SK-N-MC (cell line): ENCODE measurements at regions not wholly inside any gene's neighbourhood (a gene's known extent, or its start where the extent isn't known, plus 50 kb on each side); places are given as distances from the start of the nearest gene placed in this dataset.

Experiments used
- DNase-seq: peaks from one replicate; pipeline ENCODE4 v3.0.0-alpha.2; 2011; ENCODE audit warnings: low read depth, low spot score
- H3K27ac ChIP-seq: fragments of 200-600 bp; sonication (generic); 2 replicates; pipeline ENCODE4 v1.5.1; 2016; ENCODE audit warnings: mixed run types
- H3K36me3 ChIP-seq: fragments of 200-600 bp; sonication (generic); 2 replicates; pipeline ENCODE4 v1.6.1; 2017; ENCODE audit warnings: antibody characterized with exemption, low read length, mixed read lengths; ENCODE audit not compliant: insufficient read depth
- H3K4me3 ChIP-seq: fragments of 200-600 bp; sonication (generic); 2 replicates; pipeline ENCODE4 v1.5.1; 2016
- H3K9ac ChIP-seq: fragments of 200-600 bp; sonication (generic); 2 replicates; pipeline ENCODE4 v1.8.0; 2017; ENCODE audit warnings: mixed run types, mixed read lengths; ENCODE audit not compliant: insufficient read length
- H3K9me3 ChIP-seq: fragments of 200-600 bp; sonication (generic); 2 replicates; pipeline ENCODE4 v1.6.1; 2017; ENCODE audit warnings: low read depth, mild to moderate bottlenecking, antibody characterized with exemption, low read length, moderate library complexity, mixed read lengths
- EZH2 ChIP-seq: fragments of 200-600 bp; sonication (generic); IDR thresholded peaks from one replicate; pipeline ENCODE4 v1.6.1; 2017; ENCODE audit warnings: antibody characterized with exemption
- FOXP2 ChIP-seq: optimal IDR thresholded peaks from 2 replicates; pipeline ENCODE3; 2011; ENCODE audit warnings: mild to moderate bottlenecking, moderate library complexity; ENCODE audit not compliant: insufficient read depth; ENCODE audit errors: extremely low read length, control extremely low read depth
- POLR2AphosphoS5 ChIP-seq: IDR thresholded peaks from 2 replicates; pipeline ENCODE4 v1.6.1; 2012; ENCODE audit warnings: mild to moderate bottlenecking, low read depth, low read length, borderline replicate concordance

DNA sequence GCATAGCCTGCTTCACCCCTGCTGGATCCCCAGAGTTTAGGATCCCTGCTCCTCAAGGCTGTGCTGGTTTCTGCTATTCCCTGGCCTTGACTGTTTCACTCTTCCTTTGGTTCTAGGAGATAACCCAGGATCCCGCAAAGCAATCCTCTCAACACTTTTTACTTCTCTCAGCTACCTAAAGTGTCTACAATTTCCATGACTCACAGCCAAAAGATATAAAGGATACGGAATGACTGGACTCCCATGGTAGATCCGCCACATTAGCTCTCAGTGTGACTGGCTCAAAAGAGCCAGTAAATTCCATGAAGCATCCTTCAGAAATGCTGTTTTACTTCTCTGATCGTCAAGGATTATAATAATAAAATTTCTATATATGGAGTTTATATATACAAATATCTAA, 66.3 kb upstream of the TMEM164 start:
- no peak for TF ChIP-seq EZH2
- Histone ChIP-seq H3K9ac (no peak overlapping the region), H3K27ac (no peak overlapping the region), H3K9me3 (no peaks in the 10 kb centered on the region), H3K36me3 (no peaks in the 10 kb centered on the region), H3K4me3 (no peak overlapping the region)
- no peak for DNase-seq

DNA sequence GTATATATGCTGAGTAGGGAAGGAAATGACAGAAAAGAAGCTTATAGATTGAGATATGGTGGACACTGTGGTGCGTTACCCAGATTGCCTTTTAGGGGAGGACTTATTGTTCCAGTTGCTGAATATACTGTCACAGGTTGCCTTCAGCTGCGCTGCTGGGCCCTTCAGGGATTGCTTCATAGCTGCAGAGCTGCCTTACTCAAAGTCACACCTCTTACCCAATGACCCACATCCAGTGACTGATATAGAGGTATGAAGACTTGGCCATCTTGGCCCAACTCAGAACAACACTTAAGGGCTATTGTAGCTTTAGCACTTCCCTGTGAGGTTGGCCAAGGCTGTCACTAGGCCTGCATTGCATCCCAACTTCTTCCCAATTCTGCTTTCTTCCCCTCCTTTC, 63.4 kb upstream of the TMEM164 start:
- no peaks in the 10 kb centered on the region for H3K36me3 ChIP-seq
- H3K27ac ChIP-seq: no peak overlapping the region
- TF ChIP-seq EZH2 (no peak), POLR2AphosphoS5 (no peak), FOXP2 (no peak)
- no peak overlapping the region for H3K9ac ChIP-seq
- H3K9me3 ChIP-seq: no peaks in the 10 kb centered on the region
- no peak overlapping the region for H3K4me3 ChIP-seq
- DNase-seq: no peak

- Histone ChIP-seq H3K27ac (no peak overlapping the region), H3K9ac (no peak overlapping the region), H3K9me3 (no peaks in the 10 kb centered on the region), H3K36me3 (no peaks in the 10 kb centered on the region), H3K4me3 (no peak overlapping the region)
- TF ChIP-seq EZH2: no peak
- no peak for TF ChIP-seq POLR2AphosphoS5
- TF ChIP-seq FOXP2: no peak
- no peak for DNase-seq
Observed at GRCh38 chrX:109940411-109940810, 62.5 kb upstream of the TMEM164 start.

GRCh38 chrX:109943092-109943739, 59.7 kb upstream of the TMEM164 start:
- H3K9me3 ChIP-seq: no peaks in the 10 kb centered on the region
- no peak for DNase-seq

GRCh38 chrX:109943740-109944092, 59.2 kb upstream of the TMEM164 start:
- no peak for TF ChIP-seq EZH2
- TF ChIP-seq POLR2AphosphoS5: no peak
- TF ChIP-seq FOXP2: no peak
- Histone ChIP-seq H3K9ac (no peak overlapping the region), H3K4me3 (no peak overlapping the region), H3K36me3 (no peaks in the 10 kb centered on the region), H3K27ac (no peak overlapping the region), H3K9me3 (no peaks in the 10 kb centered on the region)
- no peak for DNase-seq

More at GRCh38 chrX:109943092-109943739, 59.7 kb upstream of the TMEM164 start:
- Histone ChIP-seq H3K27ac (no peak overlapping the region), H3K9ac (no peak overlapping the region), H3K36me3 (no peaks in the 10 kb centered on the region), H3K4me3 (no peak overlapping the region)
- TF ChIP-seq POLR2AphosphoS5: no peak
- no peak for TF ChIP-seq FOXP2
- no peak for TF ChIP-seq EZH2

- TF ChIP-seq EZH2 (no peak), POLR2AphosphoS5 (no peak), FOXP2 (no peak)
- no peak for DNase-seq
- no peaks in the 10 kb centered on the region for H3K9me3 ChIP-seq
- H3K27ac ChIP-seq: no peak overlapping the region
- no peak overlapping the region for H3K9ac ChIP-seq
- no peak overlapping the region for H3K4me3 ChIP-seq
- H3K36me3 ChIP-seq: no peaks in the 10 kb centered on the region
Observed at GRCh38 chrX:109952050-109952449, 50.9 kb upstream of the TMEM164 start.

GRCh38 chrX:109952985-109953905, 49.7 kb upstream of the TMEM164 start:
- H3K27ac ChIP-seq: no peak overlapping the region
- no peaks in the 10 kb centered on the region for H3K36me3 ChIP-seq
- H3K9me3 ChIP-seq: no peaks in the 10 kb centered on the region
- H3K9ac ChIP-seq: no peak overlapping the region
- DNase-seq: no peak
- H3K4me3 ChIP-seq: no peak overlapping the region
- TF ChIP-seq FOXP2: no peak
- TF ChIP-seq POLR2AphosphoS5: no peak
- no peak for TF ChIP-seq EZH2
